Erythroblast (primary cell): ENCODE measurements at regions not wholly inside any gene's neighbourhood (a gene's known extent, or its start where the extent isn't known, plus 50 kb on each side); places are given as distances from the start of the nearest gene placed in this dataset.

ENCODE experiments used
- GATA1 ChIP-seq: IDR thresholded peaks from 2 replicates; pipeline ENCODE4 v1.6.1; 2011; ENCODE audit warnings: low read depth, mild to moderate bottlenecking, control low read depth, low read length, moderate library complexity
- POLR2A ChIP-seq: IDR thresholded peaks from 2 replicates; pipeline ENCODE4 v1.6.1; 2011; ENCODE audit warnings: mild to moderate bottlenecking, low read length

GRCh38 chr3:80050826-80051601, 283.2 kb upstream of the ROBO1 start:
- TF ChIP-seq POLR2A (no peak), GATA1 (no peak)
